K562 (cell line): ENCODE measurements at regions not wholly inside any gene's neighbourhood (a gene's known extent, or its start where the extent isn't known, plus 50 kb on each side); places are given as distances from the start of the nearest gene placed in this dataset.

Source experiments
- ARID3A ChIP-seq: IDR thresholded peaks from 2 replicates; pipeline ENCODE4 v1.6.1; 2012; ENCODE audit warnings: low read depth, low read length, improper control_type of control experiment, borderline replicate concordance
- CREB3L1 ChIP-seq: fragments of 450-650 bp; IDR thresholded peaks from 2 replicates; pipeline ENCODE4 v1.6.1; 2014; ENCODE audit warnings: low read depth, mild to moderate bottlenecking, moderate library complexity, borderline replicate concordance
- DIDO1 ChIP-seq: fragments of 450-650 bp; IDR thresholded peaks from 2 replicates; pipeline ENCODE4 v1.6.1; 2016; ENCODE audit warnings: low read depth, missing biosample characterization, missing genetic modification characterization
- EGR1 ChIP-seq: fragments of 450-650 bp; conservative IDR thresholded peaks from 2 replicates; pipeline ENCODE4 v1.6.1; 2017; ENCODE audit warnings: mild to moderate bottlenecking
- ETV5 ChIP-seq: sonication (generic); formaldehyde crosslinking; IDR thresholded peaks from 2 replicates; pipeline ENCODE4 v1.4.0; 2020; ENCODE audit warnings: low read depth, mild to moderate bottlenecking, missing genetic modification reagents
- KDM1A ChIP-seq, 2 experiments: fragments of 450-650 bp; IDR thresholded peaks; 2 replicates each; pipeline ENCODE4 v1.6.1; 2016; ENCODE audit warnings: mild to moderate bottlenecking in 2 of 2
- SMAD4 ChIP-seq: fragments of 250-450 bp; sonication (Bioruptor Pico); conservative IDR thresholded peaks from 2 replicates; pipeline ENCODE4 v1.8.0; 2021; ENCODE audit warnings: inconsistent platforms, mild to moderate bottlenecking, moderate library complexity
- STAT5B ChIP-seq: fragments of 250-450 bp; sonication (Bioruptor Pico); IDR thresholded peaks from 2 replicates; pipeline ENCODE4 v1.8.0; 2021; ENCODE audit warnings: mild to moderate bottlenecking, inconsistent platforms
- SUPT5H ChIP-seq: fragments of 450-650 bp; IDR thresholded peaks from 2 replicates; pipeline ENCODE4 v1.6.1; 2016
- TBL1XR1 ChIP-seq, 2 experiments: IDR thresholded peaks; 2 replicates each; pipeline ENCODE4 v1.6.1; 2012; ENCODE audit warnings: improper control_type of control experiment in 2 of 2, low read length in 2 of 2, mild to moderate bottlenecking in 1 of 2
- TOE1 ChIP-seq, 2 experiments: fragments of 450-650 bp in 1 of 2; sonication (generic) in 1 of 2; formaldehyde crosslinking in 1 of 2; IDR thresholded peaks; 2 replicates each; pipeline versions ENCODE4 v1.7.1 to v1.8.0; 2016 to 2022; ENCODE audit warnings: borderline replicate concordance in 2 of 2, mild to moderate bottlenecking in 2 of 2, antibody characterized with exemption in 1 of 2, inconsistent platforms in 1 of 2, low read depth in 1 of 2, missing genetic modification reagents in 1 of 2, moderate library complexity in 1 of 2
- TRIM28 ChIP-seq: fragments of 450-650 bp; IDR thresholded peaks from 2 replicates; pipeline ENCODE4 v1.6.1; 2017
- ZBTB7A ChIP-seq: IDR thresholded peaks from 2 replicates; pipeline ENCODE4 v1.6.1; 2011; ENCODE audit warnings: low read depth, mild to moderate bottlenecking, low read length, moderate library complexity, borderline replicate concordance; ENCODE audit not compliant: control insufficient read depth
- ZNF143 ChIP-seq: sonication (generic); formaldehyde crosslinking; IDR thresholded peaks from 2 replicates; pipeline ENCODE4 v1.9.0; 2022; ENCODE audit warnings: mild to moderate bottlenecking, missing genetic modification reagents
- ZNF512 ChIP-seq: IDR thresholded peaks from 2 replicates; pipeline ENCODE4 v1.6.1; 2016; ENCODE audit warnings: missing genetic modification characterization, missing compliant biosample characterization
- ZNF584 ChIP-seq: fragments of 200-800 bp; sonication (Bioruptor generic); IDR thresholded peaks from 2 replicates; pipeline ENCODE4 v1.6.1; 2016; ENCODE audit warnings: low read depth, mild to moderate bottlenecking, missing genetic modification characterization, missing compliant biosample characterization
- ZNF609 ChIP-seq: sonication (generic); formaldehyde crosslinking; IDR thresholded peaks from 2 replicates; pipeline ENCODE4 v1.8.1; 2023; ENCODE audit warnings: missing genetic modification reagents, mild to moderate bottlenecking, borderline replicate concordance

GRCh38 chr6:72560721-72561593 lies 60.9 kb upstream of the KCNQ5 start (continued):
- TF ChIP-seq ARID3A (0 out of 2 replicates have a peak, but pooled peaks have one; percentile 35), SMAD4 (CRISPR knock-in tag) (peak; percentile 98), ZNF609 (CRISPR knock-in tag) (no peak), DIDO1 (no peak), SUPT5H (peak; percentile 48), ETV5 (CRISPR knock-in tag) (peak; percentile 52; the same call in 1 of the 2 replicates), ZNF143 (CRISPR knock-in tag) (no peak), EGR1 (peak; percentile 95), STAT5B (CRISPR knock-in tag) (no peak), KDM1A (IDR thresholded peaks at IDR 0.05) (peak; percentile 100), ZNF584 (CRISPR knock-in tag) (peak; percentile 90), CREB3L1 (peak; percentile 69; the same call in 1 of the 2 replicates), ZNF512 (tag) (no peak), TRIM28 (peak; percentile 58; the same call in 1 of the 2 replicates), ZBTB7A (peak; percentile 86; the same call in 1 of the 2 replicates), TBL1XR1 (IDR thresholded peaks at IDR 0.05; ENCODE audit: low read length in 2 of 2) (peak; percentile 71 to 98; a peak in 3 of 4 replicates), TOE1 (IDR thresholded peaks at IDR 0.05; ENCODE audit: borderline replicate concordance) (peak; percentile 67), TOE1 (CRISPR knock-in tag; IDR thresholded peaks at IDR 0.05; ENCODE audit: borderline replicate concordance, low read depth) (no peak)
